Transverse colon (tissue), 4 donors: ENCODE measurements at regions not wholly inside any gene's neighbourhood (a gene's known extent, or its start where the extent isn't known, plus 50 kb on each side); places are given as distances from the start of the nearest gene placed in this dataset.
"Not testable (repeated sequence)": the region's sequence is repeated elsewhere in the genome, so short reads cannot be mapped to it uniquely, and the experiment has no call there.

Experiments used
- DNase-seq: peaks from one replicate; pipeline ENCODE4 v3.0.0-alpha.2; 2019
- H3K27ac ChIP-seq, 4 donors: fragments of 200-600 bp; sonication (generic); 2 replicates each; pipeline ENCODE4 v1.5.1; 2016 to 2018; ENCODE audit warnings: inconsistent platforms in 4 of 4
- H3K27me3 ChIP-seq: fragments of 200-600 bp; sonication (generic); 2 replicates; pipeline ENCODE4 v1.5.1; 2017; ENCODE audit warnings: inconsistent platforms
- H3K36me3 ChIP-seq, 4 donors: fragments of 200-600 bp; sonication (generic); 2 replicates each; pipeline ENCODE4 v1.5.1; 2017 to 2019; ENCODE audit warnings: inconsistent platforms in 4 of 4
- H3K4me1 ChIP-seq, 4 donors: fragments of 200-600 bp; sonication (generic); 2 replicates each; pipeline ENCODE4 v1.5.1; 2017 to 2020; ENCODE audit warnings: inconsistent platforms in 4 of 4
- H3K4me3 ChIP-seq, 4 donors: fragments of 200-600 bp; sonication (generic); 1 replicate in 1 of 4; 2 replicates in 3 of 4; pipeline versions ENCODE4 v1.5.1 to v1.6.1; 2017 to 2019; ENCODE audit warnings: inconsistent platforms in 4 of 4
- H3K9me3 ChIP-seq, 2 donors: fragments of 200-600 bp; sonication (generic); 2 replicates each; pipeline ENCODE4 v1.5.1; 2017 to 2019; ENCODE audit warnings: inconsistent platforms in 2 of 2
- CTCF ChIP-seq, 5 experiments: fragments of 200-600 bp in 3 of 5; fragments of 450-650 bp in 2 of 5; sonication (generic) in 3 of 5; IDR thresholded peaks; 1 replicate in 2 of 5; 2 replicates in 3 of 5; pipeline ENCODE4 v1.5.1; 2016 to 2017; ENCODE audit warnings: antibody characterized with exemption in 5 of 5, inconsistent platforms in 3 of 5, mild to moderate bottlenecking in 2 of 5, moderate library complexity in 1 of 5
- EP300 ChIP-seq: sonication (generic); formaldehyde crosslinking; IDR thresholded peaks from one replicate; pipeline ENCODE4 v1.6.1; 2017; ENCODE audit warnings: antibody characterized with exemption, low read depth
- POLR2A ChIP-seq: fragments of 450-650 bp; IDR thresholded peaks from one replicate; pipeline ENCODE4 v1.6.1; 2016; ENCODE audit warnings: antibody characterized with exemption, mild to moderate bottlenecking, moderate library complexity
- POLR2AphosphoS5 ChIP-seq, 3 donors: sonication (generic); formaldehyde crosslinking; IDR thresholded peaks; one replicate each; pipeline ENCODE4 v1.6.1; 2016; ENCODE audit warnings: antibody characterized with exemption in 3 of 3
- WGBS, 2 donors: methylation state at CpG; one replicate each; pipeline ENCODE4 v1.1.5; 2018; ENCODE audit warnings: low coverage in 1 of 2; 5-methylcytosine and 5-hydroxymethylcytosine counted together
- in situ Hi-C, 4 donors: fragments of 200-750 bp; cut with MboI; loops; one replicate each; pipeline versions ENCODE4 v1.15.0 to v1.15.1; 2017; ENCODE audit warnings: low sequenced_read_pairs in 3 of 4, low pct_ligation_motif_present in 1 of 4, low pct_unique_long_range_greater_than_20kb in 1 of 4
- intact Hi-C: fragments of 100-400 bp; cut with DNase I; formaldehyde crosslinking; loops from one replicate; pipeline ENCODE4 v1.15.1; 2023; ENCODE audit warnings: low total_unique reads

- no peaks in the 10 kb centered on the region for H3K4me1 ChIP-seq
- TF ChIP-seq POLR2AphosphoS5 (IDR thresholded peaks at IDR 0.05) (no peak), EP300 (no peak), POLR2A (no peak), CTCF (IDR thresholded peaks at IDR 0.05) (no peak)
- H3K9me3 ChIP-seq = no peaks in the 10 kb centered on the region
- no peak overlapping the region for H3K4me3 ChIP-seq
- H3K27me3 ChIP-seq = peaks cover 12% of the 10 kb centered on the region
- intact Hi-C loops (no loop called here), in situ Hi-C loops (no loop called here)
- DNase-seq = no peak
- 89 to 100% methylated on average over 1 to 9 of the region's 9 CpGs for WGBS, 2 donors
- H3K36me3 ChIP-seq = no peaks in the 10 kb centered on the region
- no peak overlapping the region for H3K27ac ChIP-seq
Measured at GRCh38 chr7:149637911-149638565, 135.3 kb downstream of the ZNF467 start.

GRCh38 chr7:149635561-149636329 is 137.6 kb downstream of the ZNF467 start:
- Histone ChIP-seq H3K4me3 (no peak overlapping the region), H3K27ac (no peak overlapping the region), H3K4me1 (no peaks in the 10 kb centered on the region), H3K9me3 (no peaks in the 10 kb centered on the region), H3K36me3 (no peaks in the 10 kb centered on the region), H3K27me3 (peaks cover 21% of the 10 kb centered on the region)
- in situ Hi-C loops (no loop called here), intact Hi-C loops (no loop called here)
- 66 to 88% methylated on average over 2 to 10 of the region's 10 CpGs for WGBS, 2 donors
- DNase-seq = no peak
- no peak for TF ChIP-seq EP300
- no peak for TF ChIP-seq CTCF (IDR thresholded peaks at IDR 0.05)
- no peak for TF ChIP-seq POLR2AphosphoS5 (IDR thresholded peaks at IDR 0.05)
- TF ChIP-seq POLR2A = no peak

GRCh38 chr7:149633976-149634945 is 136.7 kb upstream of the ZNF746 start:
- Histone ChIP-seq H3K9me3 (no peaks in the 10 kb centered on the region), H3K4me1 (no peaks in the 10 kb centered on the region), H3K27ac (no peak overlapping the region), H3K4me3 (no peak overlapping the region), H3K36me3 (no peaks in the 10 kb centered on the region), H3K27me3 (peaks cover 21% of the 10 kb centered on the region)
- intact Hi-C loops = no loop called here
- no peak for DNase-seq
- 60 to 72% methylated on average over 4 to 13 of the region's 13 CpGs for WGBS, 2 donors
- TF ChIP-seq POLR2A (no peak), EP300 (no peak), POLR2AphosphoS5 (IDR thresholded peaks at IDR 0.05) (no peak), CTCF (IDR thresholded peaks at IDR 0.05) (no peak)
- in situ Hi-C loops = no loop called here

- H3K27ac ChIP-seq, H3K9me3 ChIP-seq, H3K4me3 ChIP-seq, intact Hi-C loops, in situ Hi-C loops, DNase-seq, H3K36me3 ChIP-seq: not testable (repeated sequence)
- 80 to 100% methylated on average over 3 to 11 of the region's 11 CpGs for WGBS, 2 donors
- Histone ChIP-seq H3K27me3 (peaks cover 15% of the 10 kb centered on the region), H3K4me1 (peaks cover 0 to 11% (median 7%) of the 10 kb centered on the region in 4 donors)
Measured at GRCh38 chr7:149628361-149629149, 130.9 kb upstream of the ZNF746 start.
